ENCODE measurements at regions not wholly inside any gene's neighbourhood (a gene's known extent, or its start where the extent isn't known, plus 50 kb on each side); places are given as distances from the start of the nearest gene placed in this dataset.

- no CpG with 5 or more reads among the region's 6 CpGs for WGBS (ENCODE audit: extremely low coverage, insufficient coverage, insufficient read length)
- Histone ChIP-seq H3K9me3 (ENCODE audit: insufficient read depth, low read depth, low read length) (no peaks in the 10 kb centered on the region), H4K12ac (ENCODE audit: low read depth, low read length) (no peak overlapping the region), H3K36me3 (ENCODE audit: control insufficient read depth in 1 of 2, insufficient read depth in 2 of 2, low read length in 2 of 2) (no peaks in the 10 kb centered on the region), H2BK5ac (ENCODE audit: low read depth, low read length, poor library complexity) (no peak overlapping the region), H2AK5ac (ENCODE audit: low read length) (no peak overlapping the region), H3K18ac (ENCODE audit: low read length) (no peak overlapping the region), H3K23ac (ENCODE audit: low read length) (no peak overlapping the region), H3K4me1 (ENCODE audit: control insufficient read depth in 1 of 2, insufficient read depth in 2 of 2, low read length in 2 of 2) (peaks cover 2 to 5% of the 10 kb centered on the region in 2 experiments), H4K91ac (ENCODE audit: low read depth, low read length) (no peak overlapping the region), H3K79me2 (ENCODE audit: control insufficient read depth, insufficient read depth, low read length, poor library complexity) (no peaks in the 10 kb centered on the region), H3K9ac (ENCODE audit: low read length) (no peak overlapping the region), H2BK120ac (ENCODE audit: insufficient read depth, low read length, poor library complexity) (no peak overlapping the region), H3K79me1 (ENCODE audit: low read length) (no peaks in the 10 kb centered on the region), H3K4me3 (ENCODE audit: low read depth, low read length) (no peak overlapping the region), H2AFZ (ENCODE audit: insufficient read depth, low read length, poor library complexity) (no peak overlapping the region), H3K4ac (ENCODE audit: low read depth, low read length) (no peak overlapping the region), H3K4me2 (ENCODE audit: low read length) (no peak overlapping the region), H3K14ac (ENCODE audit: low read length) (no peak overlapping the region), H3K27me3 (ENCODE audit: insufficient read depth, low read length) (no peaks in the 10 kb centered on the region), H4K8ac (ENCODE audit: low read depth, low read length) (no peak overlapping the region), H2BK12ac (ENCODE audit: low read length) (no peak overlapping the region), H3K27ac (ENCODE audit: low read depth, low read length) (no peak overlapping the region)
- DNase-seq, result no peak
Observed at GRCh38 chr4:55765070-55765469, 54.5 kb upstream of the EXOC1L start.

DNA sequence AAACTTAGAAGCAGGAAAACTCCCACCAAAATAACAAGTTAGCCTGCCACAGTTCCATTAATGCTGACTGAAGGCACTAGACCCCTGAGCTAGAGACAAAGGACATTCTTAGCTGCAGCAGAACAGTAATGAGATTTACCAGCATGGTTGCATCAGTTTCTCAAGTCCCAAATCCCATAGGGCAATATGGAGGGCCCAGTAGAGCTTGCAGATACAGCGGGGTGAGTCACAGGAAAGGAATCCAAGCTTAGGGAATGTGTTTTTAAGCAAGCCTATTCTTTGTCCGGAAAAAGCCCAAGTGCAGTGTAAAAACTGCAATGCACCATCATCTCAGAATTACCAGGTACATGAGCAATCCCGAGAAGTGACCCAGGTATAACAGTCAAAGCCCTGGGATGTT is 51.3 kb upstream of the EXOC1L start:
- Histone ChIP-seq H3K9me3 (ENCODE audit: insufficient read depth, low read depth, low read length) (no peaks in the 10 kb centered on the region), H3K4me1 (ENCODE audit: control insufficient read depth in 1 of 2, insufficient read depth in 2 of 2, low read length in 2 of 2) (peaks cover 2 to 5% of the 10 kb centered on the region in 2 experiments), H3K4ac (ENCODE audit: low read depth, low read length) (no peak overlapping the region), H3K79me1 (ENCODE audit: low read length) (no peaks in the 10 kb centered on the region), H4K8ac (ENCODE audit: low read depth, low read length) (no peak overlapping the region), H3K79me2 (ENCODE audit: control insufficient read depth, insufficient read depth, low read length, poor library complexity) (no peaks in the 10 kb centered on the region), H3K4me3 (ENCODE audit: low read depth, low read length) (no peak overlapping the region), H3K18ac (ENCODE audit: low read length) (no peak overlapping the region), H3K23ac (ENCODE audit: low read length) (no peak overlapping the region), H3K27ac (ENCODE audit: low read depth, low read length) (no peak overlapping the region), H4K91ac (ENCODE audit: low read depth, low read length) (no peak overlapping the region), H3K4me2 (ENCODE audit: low read length) (no peak overlapping the region), H2BK5ac (ENCODE audit: low read depth, low read length, poor library complexity) (no peak overlapping the region), H2BK12ac (ENCODE audit: low read length) (no peak overlapping the region), H3K14ac (ENCODE audit: low read length) (no peak overlapping the region), H3K27me3 (ENCODE audit: insufficient read depth, low read length) (no peaks in the 10 kb centered on the region), H3K9ac (ENCODE audit: low read length) (no peak overlapping the region), H2AK5ac (ENCODE audit: low read length) (no peak overlapping the region), H4K12ac (ENCODE audit: low read depth, low read length) (no peak overlapping the region), H2BK120ac (ENCODE audit: insufficient read depth, low read length, poor library complexity) (no peak overlapping the region), H3K36me3 (ENCODE audit: control insufficient read depth in 1 of 2, insufficient read depth in 2 of 2, low read length in 2 of 2) (no peaks in the 10 kb centered on the region), H2AFZ (ENCODE audit: insufficient read depth, low read length, poor library complexity) (peak overlapping the region; percentile 59)
- peak; percentile 61 to 85 for DNase-seq
- WGBS (ENCODE audit: extremely low coverage, insufficient coverage, insufficient read length), result no CpG with 5 or more reads among the region's 3 CpGs

All from trophoblast cell (in vitro differentiated cells and primary cell).